Type B pancreatic cell (in vitro differentiated cells): ENCODE measurements at regions not wholly inside any gene's neighbourhood (a gene's known extent, or its start where the extent isn't known, plus 50 kb on each side); places are given as distances from the start of the nearest gene placed in this dataset.

Experiments used
- DNase-seq: peaks from one replicate; pipeline ENCODE4 v3.0.0; 2021; ENCODE audit warnings: mixed read lengths; ENCODE audit not compliant: unreplicated experiment; ENCODE audit errors: extremely low spot score
- H3K27ac Mint-ChIP-seq: 2 replicates; pipeline ENCODE4 v1.8.0; 2021; ENCODE audit warnings: mild to moderate bottlenecking, mixed read lengths
- H3K27me3 Mint-ChIP-seq: 2 replicates; pipeline ENCODE4 v1.8.0; 2021; ENCODE audit warnings: mixed read lengths
- H3K36me3 Mint-ChIP-seq: 2 replicates; pipeline ENCODE4 v1.8.0; 2021; ENCODE audit warnings: mixed read lengths
- H3K4me1 Mint-ChIP-seq: one replicate; pipeline ENCODE4 v1.8.0; 2021; ENCODE audit warnings: mixed read lengths; ENCODE audit not compliant: unreplicated experiment
- H3K4me3 Mint-ChIP-seq: 2 replicates; pipeline ENCODE4 v1.8.0; 2021; ENCODE audit warnings: mild to moderate bottlenecking, mixed read lengths
- H3K9me3 Mint-ChIP-seq: 2 replicates; pipeline ENCODE4 v1.8.0; 2021; ENCODE audit warnings: mixed read lengths
- CTCF ChIP-seq: fragments of 200-600 bp; sonication (generic); conservative IDR thresholded peaks from 2 replicates; pipeline ENCODE4 v1.5.0; 2021; ENCODE audit warnings: antibody characterized with exemption, mild to moderate bottlenecking

GRCh38 chr18:7169601-7170000 is 52.0 kb upstream of the LAMA1 start:
- peak; percentile 48 for DNase-seq
- Mint-ChIP-seq H3K36me3 (no peaks in the 10 kb centered on the region), H3K4me3 (no peak overlapping the region), H3K4me1 (no peaks in the 10 kb centered on the region), H3K9me3 (no peaks in the 10 kb centered on the region), H3K27me3 (no peaks in the 10 kb centered on the region), H3K27ac (no peak overlapping the region)
- TF ChIP-seq CTCF = no peak

GRCh38 chr18:7168408-7168807 is 50.8 kb upstream of the LAMA1 start:
- H3K27ac Mint-ChIP-seq = no peak overlapping the region
- DNase-seq = no peak
- no peaks in the 10 kb centered on the region for H3K36me3 Mint-ChIP-seq

More at GRCh38 chr18:7168408-7168807, 50.8 kb upstream of the LAMA1 start:
- Mint-ChIP-seq H3K4me1 (no peaks in the 10 kb centered on the region), H3K9me3 (no peaks in the 10 kb centered on the region), H3K27me3 (no peaks in the 10 kb centered on the region), H3K4me3 (no peak overlapping the region)
- no peak for TF ChIP-seq CTCF
